PC-3 (cell line): ENCODE measurements at regions not wholly inside any gene's neighbourhood (a gene's known extent, or its start where the extent isn't known, plus 50 kb on each side); places are given as distances from the start of the nearest gene placed in this dataset.

Experiments used
- EZH2 ChIP-seq: fragments of 300-600 bp; sonication (generic); IDR thresholded peaks from one replicate; pipeline ENCODE4 v1.6.1; 2017; ENCODE audit warnings: antibody characterized with exemption, mild to moderate bottlenecking, low read length; ENCODE audit not compliant: unreplicated experiment
- TF ChIP-seq, protein P1 (sequence below): fragments of 300-600 bp; sonication (generic); conservative IDR thresholded peaks from 2 replicates; pipeline ENCODE4 v1.5.1; 2017; ENCODE audit warnings: antibody characterized with exemption, low read depth, mild to moderate bottlenecking, low read length

DNA sequence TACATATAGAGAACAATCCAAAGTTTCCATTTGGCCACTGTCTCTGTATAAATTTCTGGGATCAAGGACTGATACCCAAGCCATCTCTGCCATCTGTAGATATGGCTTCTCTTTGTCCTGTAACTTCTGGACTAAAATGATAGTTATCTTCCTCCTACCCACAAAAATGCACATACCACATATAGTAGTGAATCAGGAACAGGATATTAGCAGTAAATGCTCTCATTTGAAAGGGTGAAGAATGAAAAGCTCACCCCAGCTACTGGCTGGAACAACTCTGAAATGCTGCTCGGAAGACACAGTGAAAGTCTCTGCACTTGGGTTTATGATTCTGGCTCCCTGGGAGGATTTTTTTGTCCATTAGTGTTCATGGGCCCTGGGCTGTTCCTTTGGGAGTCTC, 856.4 kb upstream of the LRRC4C start:
- TF ChIP-seq, protein P1, sequence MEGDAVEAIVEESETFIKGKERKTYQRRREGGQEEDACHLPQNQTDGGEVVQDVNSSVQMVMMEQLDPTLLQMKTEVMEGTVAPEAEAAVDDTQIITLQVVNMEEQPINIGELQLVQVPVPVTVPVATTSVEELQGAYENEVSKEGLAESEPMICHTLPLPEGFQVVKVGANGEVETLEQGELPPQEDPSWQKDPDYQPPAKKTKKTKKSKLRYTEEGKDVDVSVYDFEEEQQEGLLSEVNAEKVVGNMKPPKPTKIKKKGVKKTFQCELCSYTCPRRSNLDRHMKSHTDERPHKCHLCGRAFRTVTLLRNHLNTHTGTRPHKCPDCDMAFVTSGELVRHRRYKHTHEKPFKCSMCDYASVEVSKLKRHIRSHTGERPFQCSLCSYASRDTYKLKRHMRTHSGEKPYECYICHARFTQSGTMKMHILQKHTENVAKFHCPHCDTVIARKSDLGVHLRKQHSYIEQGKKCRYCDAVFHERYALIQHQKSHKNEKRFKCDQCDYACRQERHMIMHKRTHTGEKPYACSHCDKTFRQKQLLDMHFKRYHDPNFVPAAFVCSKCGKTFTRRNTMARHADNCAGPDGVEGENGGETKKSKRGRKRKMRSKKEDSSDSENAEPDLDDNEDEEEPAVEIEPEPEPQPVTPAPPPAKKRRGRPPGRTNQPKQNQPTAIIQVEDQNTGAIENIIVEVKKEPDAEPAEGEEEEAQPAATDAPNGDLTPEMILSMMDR, result no peak
- TF ChIP-seq EZH2, result no peak
